D721Med (cell line): ENCODE measurements at regions not wholly inside any gene's neighbourhood (a gene's known extent, or its start where the extent isn't known, plus 50 kb on each side); places are given as distances from the start of the nearest gene placed in this dataset.

Experiments
- DNase-seq: peaks from one replicate; pipeline ENCODE4 v3.0.0; 2011; ENCODE audit warnings: low spot score; ENCODE audit not compliant: insufficient read length
- FAIRE-seq: peaks from 2 replicates; lab custom pipeline; 2011; peaks lifted over from hg19 to GRCh38; lab: Jason Lieb, UNC
- CTCF ChIP-seq: IDR thresholded peaks from 2 replicates; pipeline ENCODE4 v1.5.1; 2012; ENCODE audit warnings: mild to moderate bottlenecking, control low read depth; ENCODE audit not compliant: insufficient read depth; ENCODE audit errors: missing control alignments

DNA sequence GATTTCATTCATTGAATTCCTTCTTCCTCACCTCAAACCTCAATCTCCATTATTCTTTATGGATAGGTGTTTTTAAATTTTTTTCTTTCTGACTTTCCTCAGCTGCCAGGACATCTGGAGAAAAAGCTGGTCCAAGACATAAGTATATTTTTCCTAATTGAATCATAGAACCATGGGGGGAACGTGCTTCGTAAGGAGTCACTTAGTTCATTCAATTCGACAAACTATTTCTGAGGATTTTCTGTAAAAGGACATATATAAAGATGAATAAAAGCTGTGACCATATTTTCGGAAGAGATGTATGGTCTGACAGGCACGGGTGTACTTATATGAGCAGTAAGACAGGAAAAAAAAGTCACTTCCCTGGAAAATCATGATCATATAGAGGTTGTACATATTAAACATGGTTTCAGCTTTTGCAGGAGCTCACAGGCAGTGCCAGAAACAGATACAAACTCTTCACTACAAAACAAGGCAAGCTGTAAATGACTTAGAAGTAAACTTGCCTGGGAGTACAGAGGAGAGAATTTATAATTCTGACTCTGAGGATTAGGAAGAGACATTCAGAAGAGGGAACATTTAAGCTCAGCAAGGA lies 88.2 kb upstream of the EGR2 start:
- DNase-seq (no peak), FAIRE-seq (no peak)
- no peak for TF ChIP-seq CTCF

GRCh38 chr10:62903828-62904227 lies 87.7 kb upstream of the EGR2 start:
- TF ChIP-seq CTCF: no peak
- FAIRE-seq (no peak), DNase-seq (no peak)

GRCh38 chr10:62900829-62901571 lies 84.8 kb upstream of the EGR2 start:
- no peak for FAIRE-seq
- DNase-seq: no peak
- TF ChIP-seq CTCF: no peak

GRCh38 chr10:62899311-62899710 lies 83.1 kb upstream of the EGR2 start:
- no peak for DNase-seq
- FAIRE-seq: no peak
- TF ChIP-seq CTCF: no peak

DNA sequence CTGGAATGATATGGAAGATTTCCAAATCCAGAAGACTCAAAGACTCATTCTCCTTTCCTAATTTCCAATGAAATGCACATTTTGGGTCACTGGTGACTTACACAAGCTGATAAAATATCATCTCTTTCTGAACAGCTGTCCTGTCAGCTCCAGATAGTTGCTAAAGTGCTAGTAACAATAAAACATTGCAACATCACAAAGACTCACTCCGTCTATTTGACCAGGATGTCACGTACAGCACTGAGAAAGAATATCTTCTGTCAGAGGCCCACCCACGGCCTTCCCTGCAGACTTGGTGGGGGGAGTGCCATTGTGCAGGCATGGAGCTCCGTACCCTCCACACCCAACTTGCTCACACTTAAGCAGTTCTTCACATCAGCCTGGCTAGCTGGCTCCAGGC lies 78.9 kb upstream of the EGR2 start:
- FAIRE-seq (no peak), DNase-seq (no peak)
- no peak for TF ChIP-seq CTCF

DNA sequence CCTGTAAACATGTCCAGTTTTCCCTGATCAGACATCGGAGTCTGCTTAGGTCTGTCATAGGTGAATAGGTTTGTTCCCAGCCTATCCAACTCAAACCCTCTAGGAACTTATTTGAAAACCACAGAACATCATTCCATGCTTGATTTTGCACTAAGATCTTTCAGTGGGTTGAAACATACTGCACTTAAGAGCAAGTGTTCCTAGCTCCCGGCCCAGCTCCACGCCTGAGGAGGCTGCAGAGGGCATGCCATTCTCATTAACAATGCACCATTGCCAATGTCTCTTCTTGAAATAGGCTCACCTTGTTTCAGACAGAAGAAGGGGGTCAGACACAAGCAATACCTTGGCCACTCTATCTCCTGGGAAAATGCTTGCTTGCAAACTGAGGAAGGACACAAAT lies 78.0 kb upstream of the EGR2 start:
- DNase-seq (no peak), FAIRE-seq (no peak)
- TF ChIP-seq CTCF: no peak

- no peak for TF ChIP-seq CTCF
These were observed 76.9 kb upstream of the EGR2 start for GRCh38 chr10:62893036-62893435.

More at GRCh38 chr10:62893036-62893435, 76.9 kb upstream of the EGR2 start:
- FAIRE-seq (no peak), DNase-seq (no peak)
